OCI-LY7 (cell line): ENCODE measurements at regions not wholly inside any gene's neighbourhood (a gene's known extent, or its start where the extent isn't known, plus 50 kb on each side); places are given as distances from the start of the nearest gene placed in this dataset.

Experiments used
- BruUV-seq: library from RNA; stranded (reverse); fragments of 400-500 nt; replicated peaks from 2 replicates; lab custom pipeline; 2021; lab: Mats Ljungman, UMichigan
- CTCF ChIA-PET: fragments of 300-600 bp; sonication (Branson Sonifier 250); formaldehyde crosslinking; loops from one replicate; lab custom pipeline; 2022; ENCODE audit warnings: antibody characterized with exemption; ENCODE audit not compliant: unreplicated experiment; lab: Charles Lee
- POLR2A ChIA-PET: fragments of 300-600 bp; sonication (Branson Sonifier 250); formaldehyde crosslinking; loops from one replicate; lab custom pipeline; 2022; ENCODE audit warnings: antibody characterized with exemption; lab: Charles Lee
- DNase-seq: peaks from one replicate; pipeline ENCODE4 v3.0.0-alpha.2; 2015; ENCODE audit warnings: low spot score
- H2AFZ ChIP-seq: fragments of 200-600 bp; sonication (generic), shearing (Covaris generic); 2 replicates; pipeline ENCODE4 v1.6.1; 2014; ENCODE audit warnings: mild to moderate bottlenecking, antibody characterized with exemption, low read length, moderate library complexity
- H3K27ac ChIP-seq: fragments of 200-600 bp; sonication (generic); 2 replicates; pipeline ENCODE4 v1.5.1; 2014; ENCODE audit warnings: mixed run types, low read depth, mild to moderate bottlenecking, moderate library complexity, low read length, inconsistent platforms; ENCODE audit not compliant: poor library complexity, severe bottlenecking
- H3K36me3 ChIP-seq: fragments of 200-600 bp; sonication (generic); 2 replicates; pipeline ENCODE4 v1.6.1; 2014; ENCODE audit warnings: mild to moderate bottlenecking, antibody characterized with exemption, low read length, moderate library complexity, mixed read lengths; ENCODE audit not compliant: insufficient read depth
- H3K4me1 ChIP-seq: fragments of 200-600 bp; sonication (generic); 2 replicates; pipeline ENCODE4 v1.5.1; 2014; ENCODE audit warnings: mild to moderate bottlenecking, low read length; ENCODE audit not compliant: insufficient read depth, poor library complexity, severe bottlenecking
- H3K4me2 ChIP-seq: fragments of 200-600 bp; sonication (generic); 2 replicates; pipeline ENCODE4 v1.6.1; 2014; ENCODE audit warnings: mild to moderate bottlenecking, low read length
- H3K4me3 ChIP-seq: fragments of 200-600 bp; sonication (generic); 2 replicates; pipeline ENCODE4 v1.5.1; 2014; ENCODE audit warnings: mild to moderate bottlenecking, low read depth, low read length; ENCODE audit not compliant: poor library complexity, severe bottlenecking
- H3K79me2 ChIP-seq: fragments of 200-600 bp; sonication (generic); 2 replicates; pipeline ENCODE4 v1.6.1; 2016; ENCODE audit warnings: low read depth, mild to moderate bottlenecking, low read length, moderate library complexity, mixed read lengths; ENCODE audit not compliant: insufficient read depth
- H3K9me2 ChIP-seq: fragments of 200-600 bp; sonication (generic); 2 replicates; pipeline ENCODE4 v1.6.1; 2016; ENCODE audit warnings: mild to moderate bottlenecking, low read length, mixed read lengths; ENCODE audit not compliant: insufficient read depth
- H3K9me3 ChIP-seq: fragments of 200-600 bp; sonication (generic); 2 replicates; pipeline ENCODE4 v1.6.1; 2014; ENCODE audit warnings: mild to moderate bottlenecking, mixed run types, low read length, mixed read lengths
- H4K20me1 ChIP-seq: fragments of 200-600 bp; sonication (generic); 2 replicates; pipeline ENCODE4 v1.6.1; 2014; ENCODE audit warnings: mild to moderate bottlenecking, antibody characterized with exemption, low read length, moderate library complexity, mixed read lengths; ENCODE audit not compliant: insufficient read depth
- CTCF ChIP-seq: fragments of 200-600 bp; sonication (generic); conservative IDR thresholded peaks from 2 replicates; pipeline ENCODE4 v1.5.1; 2014; ENCODE audit warnings: mild to moderate bottlenecking, antibody characterized with exemption, low read length, moderate library complexity, mixed read lengths
- EZH2phosphoT487 ChIP-seq: fragments of 200-600 bp; sonication (generic); IDR thresholded peaks from 2 replicates; pipeline ENCODE4 v1.6.1; 2018; ENCODE audit warnings: low read depth, borderline replicate concordance, mild to moderate bottlenecking, mixed run types, antibody characterized with exemption, low read length, moderate library complexity, mixed read lengths
- intact Hi-C: fragments of 100-400 bp; cut with micrococcal nuclease; formaldehyde crosslinking; loops from one replicate; pipeline ENCODE4 v1.10.0; 2022; ENCODE audit not compliant: unreplicated experiment

- Histone ChIP-seq H4K20me1 (no peaks in the 10 kb centered on the region), H3K4me1 (no peaks in the 10 kb centered on the region), H3K79me2 (no peaks in the 10 kb centered on the region), H3K9me3 (no peaks in the 10 kb centered on the region), H3K36me3 (no peaks in the 10 kb centered on the region), H3K4me3 (no peak overlapping the region), H3K4me2 (no peak overlapping the region), H3K27ac (no peak overlapping the region), H3K9me2 (no peaks in the 10 kb centered on the region), H2AFZ (no peak overlapping the region)
- ChIA-PET POLR2A (interaction anchor here (0.8 kb wide), 1 partner anchor 91 kb away, joined by 5 read pairs; no protein-coding TSS in a partner anchor), CTCF (no interaction called here)
- DNase-seq: no peak
- intact Hi-C loops: no loop called here
- no peak for TF ChIP-seq EZH2phosphoT487
- no peak for TF ChIP-seq CTCF
- no TSS peak for BruUV-seq
Observed at GRCh38 chr10:64369885-64370773, 848.9 kb downstream of the REEP3 start.

DNA sequence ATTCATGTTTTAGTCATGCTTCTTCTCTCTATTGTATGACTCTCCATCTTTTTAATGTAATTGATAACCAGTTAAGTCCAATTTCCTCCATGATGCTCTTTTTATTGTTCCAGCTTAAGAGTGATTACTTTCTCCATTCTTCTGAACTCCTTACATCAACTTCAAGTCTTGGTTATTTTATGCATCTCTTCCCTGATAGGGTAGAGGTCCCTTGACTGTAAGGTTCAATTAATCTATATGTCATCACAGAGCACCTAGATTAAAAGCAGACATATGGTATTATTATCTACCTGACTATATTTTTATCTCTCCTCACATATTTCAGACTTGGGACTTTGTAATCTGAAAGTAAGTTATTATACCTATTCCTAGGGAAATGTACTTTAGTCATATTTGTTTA lies 853.1 kb downstream of the REEP3 start:
- BruUV-seq: no TSS peak

More for the DNA sequence above, 853.1 kb downstream of the REEP3 start:
- no peaks in the 10 kb centered on the region for H3K4me1 ChIP-seq
- DNase-seq: no peak
- no peaks in the 10 kb centered on the region for H3K36me3 ChIP-seq
- intact Hi-C loops: no loop called here
- H3K4me3 ChIP-seq: no peak overlapping the region
- H4K20me1 ChIP-seq: no peaks in the 10 kb centered on the region
- no peak for TF ChIP-seq EZH2phosphoT487
- TF ChIP-seq CTCF: no peak
- ChIA-PET POLR2A (no interaction called here), CTCF (no interaction called here)
- H3K79me2 ChIP-seq: no peaks in the 10 kb centered on the region
- no peak overlapping the region for H3K4me2 ChIP-seq
- no peak overlapping the region for H3K27ac ChIP-seq
- no peak overlapping the region for H2AFZ ChIP-seq
- H3K9me2 ChIP-seq: no peaks in the 10 kb centered on the region
- H3K9me3 ChIP-seq: no peaks in the 10 kb centered on the region
